Body of pancreas (tissue), 4 donors: ENCODE measurements at regions not wholly inside any gene's neighbourhood (a gene's known extent, or its start where the extent isn't known, plus 50 kb on each side); places are given as distances from the start of the nearest gene placed in this dataset.

ENCODE experiments used
- POLR2A ChIP-seq, 3 donors: fragments of 450-650 bp; IDR thresholded peaks; one replicate each; pipeline ENCODE4 v1.6.1; 2016; ENCODE audit warnings: antibody characterized with exemption in 3 of 3, mild to moderate bottlenecking in 2 of 3
- TF ChIP-seq, protein P1 (sequence below), 7 experiments: fragments of 450-650 bp in 4 of 7; fragments of 200-600 bp in 3 of 7; sonication (generic) in 3 of 7; IDR thresholded peaks; one replicate each; pipeline ENCODE4 v1.5.1; 2016 to 2019; ENCODE audit warnings: antibody characterized with exemption in 7 of 7

- TF ChIP-seq, protein P1, sequence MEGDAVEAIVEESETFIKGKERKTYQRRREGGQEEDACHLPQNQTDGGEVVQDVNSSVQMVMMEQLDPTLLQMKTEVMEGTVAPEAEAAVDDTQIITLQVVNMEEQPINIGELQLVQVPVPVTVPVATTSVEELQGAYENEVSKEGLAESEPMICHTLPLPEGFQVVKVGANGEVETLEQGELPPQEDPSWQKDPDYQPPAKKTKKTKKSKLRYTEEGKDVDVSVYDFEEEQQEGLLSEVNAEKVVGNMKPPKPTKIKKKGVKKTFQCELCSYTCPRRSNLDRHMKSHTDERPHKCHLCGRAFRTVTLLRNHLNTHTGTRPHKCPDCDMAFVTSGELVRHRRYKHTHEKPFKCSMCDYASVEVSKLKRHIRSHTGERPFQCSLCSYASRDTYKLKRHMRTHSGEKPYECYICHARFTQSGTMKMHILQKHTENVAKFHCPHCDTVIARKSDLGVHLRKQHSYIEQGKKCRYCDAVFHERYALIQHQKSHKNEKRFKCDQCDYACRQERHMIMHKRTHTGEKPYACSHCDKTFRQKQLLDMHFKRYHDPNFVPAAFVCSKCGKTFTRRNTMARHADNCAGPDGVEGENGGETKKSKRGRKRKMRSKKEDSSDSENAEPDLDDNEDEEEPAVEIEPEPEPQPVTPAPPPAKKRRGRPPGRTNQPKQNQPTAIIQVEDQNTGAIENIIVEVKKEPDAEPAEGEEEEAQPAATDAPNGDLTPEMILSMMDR (IDR thresholded peaks at IDR 0.05): no peak
- TF ChIP-seq POLR2A (IDR thresholded peaks at IDR 0.05): no peak
Observed at GRCh38 chr2:147632198-147632597, 212.6 kb upstream of the ACVR2A start.
